Stimulated activated CD4-positive, alpha-beta T cell treated with anti-CD3 and anti-CD28 coated beads, Interleukin-12 subunit alpha, Interleukin-12 subunit beta, amount 100 ng/mL, for 48 hours (primary cell): ENCODE measurements at regions not wholly inside any gene's neighbourhood (a gene's known extent, or its start where the extent isn't known, plus 50 kb on each side); places are given as distances from the start of the nearest gene placed in this dataset.

Experiments used
- DNase-seq, 3 donors: peaks; one replicate each; pipeline ENCODE4 v3.0.0-alpha.2; 2020; ENCODE audit warnings: low read depth in 2 of 3, low spot score in 1 of 3

DNA sequence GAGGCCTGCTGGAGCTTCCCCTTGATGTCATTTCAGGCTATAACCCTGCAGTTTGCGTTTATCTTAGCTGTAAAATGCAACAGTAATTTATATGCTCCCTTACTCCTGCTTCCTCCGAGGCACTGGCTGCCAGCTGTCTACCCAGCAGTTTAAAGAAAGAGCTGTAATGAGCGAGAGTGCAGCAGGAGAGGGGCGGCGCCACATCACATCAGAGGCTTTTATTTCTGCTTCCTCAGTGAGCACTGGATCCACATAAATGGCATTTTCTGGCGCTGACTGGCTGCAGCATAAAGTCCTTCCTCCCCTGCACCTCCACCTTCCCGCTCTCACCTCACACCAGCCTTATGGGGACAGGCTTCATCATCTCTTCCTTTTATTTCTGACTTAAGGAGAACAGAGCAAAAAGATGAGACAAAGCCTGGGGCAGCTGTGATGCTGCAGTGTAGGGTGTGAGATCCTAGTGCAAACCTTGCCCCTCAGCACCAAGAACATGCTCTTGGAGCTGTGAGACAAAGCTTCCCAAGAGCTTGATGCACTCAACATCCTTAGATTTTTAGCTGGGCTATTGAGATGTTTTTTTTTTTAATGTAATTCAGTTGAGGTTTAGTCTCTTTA lies 829.6 kb upstream of the ZNF608 start:
- DNase-seq = no peak

DNA sequence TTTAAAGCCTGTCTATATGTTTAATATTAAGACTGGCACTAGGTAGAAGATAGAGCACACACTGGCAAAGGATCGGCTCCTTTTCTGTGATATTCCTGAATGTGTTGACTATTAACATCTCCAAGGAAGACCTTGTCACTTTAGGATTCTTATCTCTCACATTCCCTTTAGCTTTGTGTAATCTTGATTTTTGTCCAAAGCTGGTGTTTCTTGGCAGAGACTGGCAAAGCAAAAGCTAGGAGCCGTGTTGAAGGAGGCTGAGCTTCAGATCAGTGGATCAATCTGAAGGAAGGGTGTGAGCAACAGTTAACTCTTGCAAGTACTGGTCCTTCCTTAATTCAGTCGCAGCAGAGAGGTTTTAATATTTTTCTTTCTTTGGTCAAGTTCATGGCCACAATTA lies 830.4 kb upstream of the ZNF608 start:
- no peak for DNase-seq

DNA sequence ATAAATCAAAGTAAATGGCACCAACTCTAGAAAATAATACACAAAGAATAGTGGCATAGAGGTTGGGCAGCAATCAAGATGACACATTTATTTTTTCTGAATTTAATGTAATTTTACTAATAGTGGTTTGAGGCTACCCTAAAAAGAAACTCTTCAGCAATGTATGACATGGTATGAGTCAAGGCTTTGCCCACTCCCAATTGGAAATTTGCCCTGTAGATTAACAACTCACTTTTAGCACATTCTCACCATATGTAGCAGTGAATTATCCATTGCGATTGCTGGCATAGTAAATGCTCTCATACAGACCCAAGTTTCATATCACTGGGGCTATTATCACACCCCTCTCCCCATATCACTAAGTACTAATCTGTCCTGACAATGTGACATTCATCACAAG lies 832.1 kb upstream of the ZNF608 start:
- DNase-seq = no peak

DNA sequence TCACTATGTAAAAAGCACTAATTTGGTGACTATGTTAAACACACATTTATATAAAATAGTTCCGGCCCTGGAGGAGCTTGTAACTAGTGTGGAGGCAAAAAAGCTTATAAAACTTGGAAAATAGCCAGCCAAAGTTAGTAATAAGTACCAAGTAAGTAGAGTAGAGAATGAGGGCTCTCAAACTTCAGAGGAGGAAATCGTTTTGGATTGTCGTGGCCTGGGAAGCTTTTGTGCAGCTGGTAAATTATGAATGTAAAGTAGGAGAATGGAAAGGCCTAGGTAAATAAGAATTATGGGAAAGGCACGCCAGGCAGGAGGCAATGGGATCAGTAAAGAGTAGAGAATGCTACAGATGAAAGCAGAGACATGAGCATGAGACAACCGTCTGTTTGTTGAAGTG lies 832.7 kb upstream of the ZNF608 start:
- no peak for DNase-seq

DNA sequence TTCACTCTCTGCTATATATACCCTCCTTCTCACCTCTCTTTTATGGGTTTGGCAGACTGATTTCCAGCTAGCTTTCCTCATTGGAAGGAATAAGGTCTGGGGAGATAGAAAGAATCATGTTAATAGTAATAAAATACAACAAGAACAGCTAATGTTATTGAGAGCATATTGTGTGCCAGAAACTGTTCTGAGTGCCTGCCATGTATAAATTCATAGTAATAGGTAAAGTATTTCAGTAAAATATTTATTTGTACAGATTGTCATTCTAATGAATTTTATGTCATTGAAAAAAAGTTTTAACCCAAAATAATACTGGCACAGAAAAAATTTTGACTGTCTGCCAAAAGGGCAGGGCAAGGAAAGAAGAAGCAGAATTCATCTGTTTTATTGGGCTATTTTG lies 834.9 kb upstream of the ZNF608 start:
- DNase-seq = no peak

DNA sequence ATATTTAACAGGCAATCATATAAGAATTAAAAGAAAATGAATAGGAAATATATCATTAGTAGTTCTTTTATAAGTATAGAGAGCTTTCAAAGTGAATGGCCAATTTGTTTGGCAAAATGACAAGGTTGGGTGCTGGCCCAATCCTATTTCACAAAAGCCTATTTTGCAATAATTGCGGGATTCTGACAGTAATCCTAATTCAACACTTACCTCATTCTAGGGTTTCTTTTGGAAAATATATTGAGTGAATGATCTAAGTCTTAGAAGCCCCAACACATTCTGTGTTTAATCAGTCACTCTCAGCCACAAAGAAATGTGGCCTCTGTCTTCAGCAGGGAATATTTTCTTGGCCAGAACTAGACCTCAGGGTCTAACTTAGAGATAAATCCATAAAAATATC lies 835.9 kb upstream of the ZNF608 start:
- DNase-seq = no peak

DNA sequence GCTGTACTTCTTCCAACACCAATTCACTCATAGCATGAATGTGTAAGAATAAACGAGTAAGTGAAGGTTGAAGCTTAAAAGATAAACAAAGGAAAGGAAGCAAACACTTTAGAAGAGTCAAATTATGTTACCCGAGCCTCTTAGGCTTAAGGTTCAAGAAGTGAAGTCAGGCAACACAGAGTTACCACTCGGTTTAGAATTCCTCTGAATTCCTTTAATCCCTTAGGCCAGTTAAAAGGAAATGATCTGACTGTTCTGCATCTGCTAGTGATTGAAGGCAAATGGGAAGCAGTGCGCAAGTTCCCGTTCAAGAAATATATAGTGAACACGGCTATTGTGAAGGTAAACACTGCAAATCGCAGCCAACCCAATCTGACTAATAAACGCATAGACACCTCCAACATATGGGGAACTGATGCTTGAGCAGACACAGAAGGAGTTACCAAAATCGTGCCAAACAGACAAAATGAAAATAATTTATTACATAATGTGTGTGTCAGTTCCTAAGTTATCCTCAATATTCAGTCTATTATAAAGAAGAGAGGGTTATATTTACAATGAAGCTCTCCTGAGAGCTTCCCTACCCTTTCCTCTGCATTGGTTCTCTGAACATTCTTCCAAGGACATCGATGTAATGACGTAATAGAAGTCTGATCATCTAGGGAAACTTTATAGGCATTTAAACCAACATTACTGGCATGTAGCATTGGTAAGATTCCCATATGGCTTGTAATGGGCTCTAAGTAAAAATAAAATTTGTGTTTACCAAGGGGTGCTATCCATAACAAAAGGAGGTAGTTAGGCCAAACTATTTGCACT lies 837.1 kb upstream of the ZNF608 start:
- DNase-seq = no peak

DNA sequence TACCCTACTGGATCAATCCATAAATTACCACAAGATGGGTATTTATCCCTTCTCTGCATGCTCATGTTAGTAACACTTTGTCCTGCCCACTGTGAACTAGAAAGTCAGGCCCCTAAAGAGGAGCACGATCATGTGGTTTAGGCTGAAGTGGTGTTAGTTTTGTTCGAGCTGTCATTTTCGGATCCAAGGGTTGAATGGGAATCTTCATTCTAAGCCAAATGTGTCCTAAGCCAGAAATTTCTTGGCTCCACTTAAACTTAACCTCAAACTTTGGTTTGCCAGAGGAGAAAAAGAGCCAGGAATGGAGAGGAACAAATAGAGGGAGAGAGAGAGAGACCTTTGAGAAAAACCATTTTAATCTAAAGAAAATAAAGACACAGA lies 837.7 kb upstream of the ZNF608 start:
- no peak for DNase-seq

DNA sequence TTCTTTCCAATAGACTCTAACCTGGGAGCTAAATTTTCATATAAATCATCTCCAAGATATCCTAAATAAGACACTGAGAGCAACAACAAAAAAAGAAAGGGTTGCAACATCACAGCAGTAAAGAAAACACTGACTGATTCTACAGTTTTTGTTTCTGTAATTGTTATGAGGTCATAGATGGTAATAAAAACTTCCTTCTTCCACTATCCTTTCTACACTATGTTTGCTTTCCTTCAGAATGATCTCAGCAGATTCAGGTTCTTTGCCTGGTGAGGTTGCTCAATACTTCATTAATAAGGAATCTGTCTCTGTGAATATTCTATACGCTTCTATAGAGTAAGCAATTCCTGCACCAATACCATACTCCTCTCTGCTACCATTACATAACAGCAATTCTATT lies 835.6 kb upstream of the GRAMD2B start:
- DNase-seq = no peak

DNA sequence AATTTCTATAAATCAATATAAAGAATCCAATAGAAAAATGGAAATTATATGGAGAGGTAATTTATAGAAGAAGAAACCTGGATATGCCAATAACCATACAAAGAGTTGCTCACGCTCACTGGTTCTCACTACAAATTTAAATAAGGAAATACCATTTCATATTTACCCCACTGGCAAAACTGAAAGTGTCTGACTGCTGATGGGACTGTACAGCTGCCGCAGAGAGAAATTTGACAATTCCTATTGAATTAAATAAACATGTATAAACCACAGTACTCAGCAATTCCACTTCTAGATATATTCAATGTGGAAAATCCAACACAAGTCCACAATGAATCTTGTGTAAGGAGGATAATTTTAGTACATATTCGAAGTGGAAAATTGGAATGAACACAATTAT lies 830.4 kb upstream of the GRAMD2B start:
- DNase-seq = no peak

DNA sequence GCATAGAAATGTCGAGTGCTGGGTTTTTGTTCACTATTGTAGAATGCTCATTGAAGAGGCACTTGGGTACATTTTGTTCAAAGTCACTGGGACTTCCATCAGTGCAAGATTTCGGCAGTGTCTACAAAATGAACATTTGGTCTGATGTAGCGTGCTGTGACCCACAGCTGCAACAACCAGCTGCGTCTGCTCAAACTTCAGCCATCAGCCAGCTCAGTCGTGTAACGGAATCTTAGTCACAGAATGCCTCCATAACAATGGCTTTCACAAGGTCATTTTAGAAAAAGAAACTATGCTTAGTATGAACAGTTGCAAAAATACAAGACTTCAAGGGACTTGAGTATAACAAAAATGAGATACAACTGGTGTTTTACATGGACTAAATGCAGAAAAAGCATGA lies 828.1 kb upstream of the GRAMD2B start:
- DNase-seq = no peak

DNA sequence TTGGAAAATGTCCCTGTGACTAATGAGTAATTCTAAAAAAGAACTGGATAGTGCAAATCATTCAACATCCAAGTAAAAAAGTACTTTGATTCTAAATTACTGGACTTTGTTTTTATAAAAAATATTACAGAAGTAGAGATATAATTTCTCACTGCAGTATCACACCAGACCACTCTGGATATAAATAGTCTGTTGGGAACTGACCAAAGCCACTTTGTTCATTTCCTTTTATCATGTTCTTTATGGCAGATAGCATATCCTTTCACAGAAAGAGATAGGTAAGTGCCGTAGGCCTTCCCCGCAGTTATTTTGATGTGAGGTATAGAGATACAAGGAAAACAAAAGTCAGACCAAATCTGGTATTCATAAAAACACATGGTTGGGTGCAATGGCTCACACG lies 827.4 kb upstream of the GRAMD2B start:
- DNase-seq = no peak

DNA sequence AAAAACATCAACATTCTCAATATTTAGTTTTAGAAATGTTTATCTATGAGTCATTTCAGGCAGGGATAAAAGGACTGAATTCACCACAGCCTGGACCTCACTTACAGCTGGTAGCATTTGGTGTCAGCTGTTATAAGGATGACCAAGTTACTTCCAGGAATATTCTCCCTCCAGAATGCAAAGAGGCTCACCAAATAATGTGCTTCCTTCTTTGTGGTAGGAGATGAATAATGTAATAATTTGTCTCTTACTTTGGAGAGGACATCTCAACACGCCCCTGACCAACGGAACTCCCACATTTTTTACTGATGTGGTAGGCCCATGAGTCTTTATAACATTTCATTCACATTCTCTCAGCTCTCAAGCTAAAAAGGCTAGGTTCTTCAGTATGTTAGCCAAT lies 825.9 kb upstream of the GRAMD2B start:
- DNase-seq = no peak

DNA sequence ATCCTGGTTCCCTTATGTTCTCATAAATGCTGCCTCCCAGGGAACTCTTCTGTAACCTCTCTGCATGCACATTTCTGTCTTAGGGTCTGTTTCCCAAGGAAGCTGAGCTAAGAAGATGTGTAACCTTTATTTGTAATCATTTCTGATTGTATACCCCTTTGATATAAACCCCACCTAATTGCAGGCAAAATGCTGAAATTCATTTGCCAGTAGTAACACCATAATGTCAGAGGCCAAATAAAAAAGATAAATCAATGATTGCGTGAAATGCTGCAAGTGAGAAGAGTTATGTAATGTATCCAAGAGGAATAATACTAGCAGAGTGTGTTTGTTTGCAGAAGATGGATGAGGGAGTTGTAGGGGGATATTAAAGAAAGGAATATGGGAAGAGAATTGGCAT lies 822.6 kb upstream of the GRAMD2B start:
- no peak for DNase-seq

DNA sequence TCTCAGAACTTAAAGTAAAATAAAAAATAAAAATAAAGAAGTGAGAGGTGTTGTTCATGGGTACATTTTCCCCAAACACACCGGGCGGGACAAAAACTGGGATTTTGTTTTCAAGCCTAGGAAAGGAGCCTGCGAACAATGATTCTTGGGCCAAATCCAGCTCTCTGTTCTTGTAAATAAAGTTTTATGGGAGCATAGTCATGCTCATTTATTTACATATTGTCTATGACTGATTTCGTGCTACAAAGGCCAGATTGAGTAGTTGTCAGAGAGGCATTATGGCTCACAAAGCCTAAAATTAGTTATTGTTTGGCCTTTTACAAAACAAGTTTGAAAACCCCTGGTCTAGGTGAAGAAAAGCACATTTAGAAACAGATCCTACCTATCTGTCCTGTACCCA lies 821.0 kb upstream of the GRAMD2B start:
- no peak for DNase-seq

DNA sequence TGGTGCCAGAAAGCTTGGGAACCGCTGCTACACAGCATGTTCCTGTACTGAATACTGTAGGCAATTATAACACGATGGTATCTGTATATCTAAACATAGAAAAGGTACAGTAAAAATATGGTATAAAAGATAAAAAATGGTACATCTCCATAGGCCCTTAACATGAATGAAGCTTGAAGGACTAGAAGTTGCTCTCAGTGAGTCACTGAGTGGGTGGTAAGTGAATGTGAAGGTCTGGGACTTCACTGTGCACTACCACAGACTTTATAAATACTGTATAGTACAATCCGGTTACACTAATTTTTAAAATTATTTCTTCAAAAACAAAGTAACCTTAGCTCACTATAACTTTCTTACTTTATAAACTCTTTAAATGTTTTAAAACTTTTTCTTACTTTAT lies 819.9 kb upstream of the GRAMD2B start:
- no peak for DNase-seq

DNA sequence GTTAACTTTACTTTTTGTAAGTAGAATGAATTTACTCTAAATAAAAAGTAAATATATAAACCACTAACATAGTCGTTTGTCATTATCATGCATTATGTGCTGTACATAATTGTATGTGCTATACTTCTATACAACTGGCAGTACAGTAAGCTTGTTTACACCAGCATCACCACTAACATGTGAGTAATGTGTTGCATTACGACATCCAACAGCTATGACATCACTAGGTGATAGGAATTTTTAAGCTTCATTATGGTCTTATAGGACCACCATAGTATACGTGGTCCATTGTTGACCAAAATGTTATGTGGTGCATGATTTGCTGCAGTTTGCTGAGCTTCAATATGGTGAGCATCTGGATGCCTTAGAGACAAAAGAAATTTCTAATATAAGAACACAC lies 819.1 kb upstream of the GRAMD2B start:
- DNase-seq = no peak

DNA sequence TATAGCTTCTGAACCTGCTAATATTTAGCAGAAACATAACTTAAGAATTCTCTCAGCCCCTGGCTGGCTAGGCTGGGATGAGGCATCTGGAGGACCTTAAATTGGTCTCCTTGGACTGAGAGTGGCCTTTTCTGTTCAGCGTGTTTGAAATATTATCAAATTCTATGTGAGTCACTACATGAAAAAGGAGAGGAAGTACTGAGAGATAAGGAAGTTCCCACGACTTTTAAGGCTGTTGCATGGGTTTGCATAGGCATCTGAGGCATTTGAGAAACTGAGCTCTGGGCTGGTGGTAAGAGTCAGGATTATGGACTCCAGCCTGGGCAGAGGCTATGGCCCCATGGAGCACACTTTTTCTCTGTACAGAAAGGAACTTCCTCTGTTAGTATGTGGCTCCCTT lies 816.2 kb upstream of the GRAMD2B start:
- no peak for DNase-seq

DNA sequence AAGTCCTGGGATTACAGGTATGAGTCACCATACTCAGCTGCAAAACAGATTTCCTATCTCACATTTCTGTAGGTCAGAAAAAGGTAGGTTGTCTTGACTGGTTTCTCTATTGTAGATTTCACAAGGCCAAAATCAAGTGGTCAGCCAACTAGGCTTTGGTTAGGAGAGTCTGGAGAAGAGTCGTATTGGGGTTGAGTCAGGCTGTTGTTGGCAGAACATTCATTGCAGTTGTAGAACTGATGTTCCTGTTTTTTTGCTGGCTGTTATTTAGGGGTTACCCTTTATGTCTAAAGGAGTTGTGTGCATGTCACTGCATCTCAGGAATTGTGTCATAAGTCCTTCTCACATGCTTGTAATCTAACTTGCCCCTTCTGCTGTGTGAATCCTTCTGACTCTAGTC lies 814.2 kb upstream of the GRAMD2B start:
- no peak for DNase-seq

DNA sequence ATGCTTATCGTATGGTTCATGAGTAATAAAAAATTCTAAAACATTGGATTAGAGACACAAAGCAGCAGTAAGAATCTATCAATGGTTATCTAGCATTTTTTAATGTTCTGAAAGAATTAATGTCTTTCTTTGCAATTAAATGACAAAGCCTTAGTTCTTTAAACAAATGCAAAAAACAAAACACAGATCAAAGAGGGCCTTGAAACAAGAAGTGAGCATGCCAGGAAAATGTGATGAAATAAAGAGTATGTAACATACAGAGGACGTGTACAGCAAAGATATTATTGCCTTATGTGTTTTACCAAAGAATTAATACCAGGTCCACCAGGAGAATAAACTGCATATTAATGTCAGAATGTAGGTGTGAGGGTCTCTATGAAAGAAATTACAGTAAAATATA lies 812.3 kb upstream of the GRAMD2B start:
- DNase-seq = no peak

DNA sequence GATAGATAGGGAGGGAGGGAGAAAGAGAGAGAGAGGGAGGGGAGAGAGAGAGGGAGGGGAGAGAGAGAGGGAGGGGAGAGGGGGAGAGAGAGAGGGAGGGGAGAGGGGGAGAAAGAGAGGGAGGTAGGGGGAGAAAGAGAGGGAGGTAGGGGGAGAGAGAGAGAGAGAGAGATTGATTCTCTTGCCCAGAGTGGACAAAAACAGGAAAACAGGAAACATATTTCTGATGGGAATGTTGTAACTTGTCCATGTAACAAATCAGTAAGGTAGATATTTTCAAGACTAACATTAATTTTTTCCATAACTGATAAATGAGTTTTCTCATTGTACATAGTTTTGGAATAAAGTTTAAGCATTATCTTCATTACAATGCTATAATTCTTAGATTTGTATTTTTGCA lies 811.7 kb upstream of the GRAMD2B start:
- DNase-seq = no peak

DNA sequence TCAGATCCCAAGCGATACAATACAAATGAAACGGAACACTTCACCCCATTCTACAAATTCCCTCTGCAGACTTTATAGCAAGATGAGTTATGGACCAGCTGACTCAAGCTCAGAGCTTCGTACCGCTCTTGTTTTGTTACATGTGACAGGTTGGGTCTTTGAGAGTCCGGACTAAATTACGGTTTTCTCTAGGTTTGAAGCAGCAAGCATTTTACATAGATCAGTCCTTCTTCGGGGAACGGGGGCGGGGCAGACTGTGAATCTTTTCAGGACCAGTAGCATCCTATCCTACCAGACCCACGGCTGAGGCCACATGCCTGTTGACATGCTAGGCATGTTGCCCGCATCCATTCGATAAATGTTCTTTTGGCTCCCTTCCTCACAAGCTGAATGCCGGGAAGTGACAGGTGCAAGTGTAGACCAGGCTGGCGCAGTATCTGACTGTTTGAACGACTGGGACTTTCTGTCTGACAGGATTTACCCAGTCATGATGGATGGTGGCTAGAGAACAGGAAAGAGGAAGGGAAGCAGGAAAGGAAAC lies 811.0 kb upstream of the GRAMD2B start:
- DNase-seq = no peak

DNA sequence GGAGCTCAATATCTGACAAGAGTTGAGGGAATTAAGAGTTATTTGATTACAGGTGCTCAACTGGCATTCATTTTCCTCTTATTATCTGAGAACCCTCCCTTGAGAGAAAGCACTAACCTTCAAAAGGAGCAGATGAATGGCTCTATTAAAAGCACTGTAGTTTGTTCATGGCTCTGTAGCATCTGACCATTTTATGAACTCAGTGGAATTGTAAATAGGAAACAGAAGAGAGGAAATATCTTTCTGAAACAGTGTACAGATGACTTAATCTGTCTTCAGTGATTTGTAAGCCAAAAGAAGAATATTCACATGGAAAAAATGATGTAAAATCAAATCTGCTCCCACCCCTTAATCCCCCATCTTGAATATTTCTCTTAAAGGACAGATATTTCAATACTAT lies 810.4 kb upstream of the GRAMD2B start:
- DNase-seq = no peak
